K562 (cell line): ENCODE measurements at regions not wholly inside any gene's neighbourhood (a gene's known extent, or its start where the extent isn't known, plus 50 kb on each side); places are given as distances from the start of the nearest gene placed in this dataset.

Experiments used
- ATAC-seq: fragments of 200-7000 bp; cut with Tn5 transposase; 3 replicates; pipeline ENCODE4 v1.9.1; 2020; ENCODE audit warnings: moderate library complexity
- BruUV-seq: library from RNA; stranded (reverse); fragments of 400-500 nt; replicated peaks from 2 replicates; lab custom pipeline; 2021; lab: Mats Ljungman, UMichigan
- CTCF ChIA-PET: fragments of 300-600 bp; formaldehyde crosslinking; extraction: SDS; loops from one replicate; lab custom pipeline; 2021; ENCODE audit warnings: low intra/inter-chr PET ratio; lab: Yijun Ruan, JAX
- POLR2A ChIA-PET: fragments of 300-600, 350-650 bp; sonication (Branson Sonifier 250); formaldehyde crosslinking; extraction: SDS; loops from one replicate; lab custom pipeline; 2021; ENCODE audit warnings: antibody characterized with exemption, inconsistent platforms; lab: Yijun Ruan, JAX
- DNase-seq, 4 experiments: peaks; one replicate each; pipeline versions ENCODE4 v3.0.0 to v3.0.0-alpha.2; 2011 to 2018; ENCODE audit warnings: low spot score in 3 of 4, mixed read lengths in 3 of 4; ENCODE audit errors: extremely low read depth in 1 of 4
- FAIRE-seq: peaks from 2 replicates; lab custom pipeline; 2011; peaks lifted over from hg19 to GRCh38; lab: Jason Lieb, UNC
- H2AFZ ChIP-seq: 2 replicates; pipeline ENCODE4 v1.6.0; 2011; ENCODE audit warnings: low read depth, low read length, control low read depth, inconsistent platforms
- H3K27ac ChIP-seq: fragments of 200-600 bp; 3 replicates; pipeline ENCODE4 v1.8.0; 2011; ENCODE audit warnings: low read depth, mild to moderate bottlenecking, control low read depth, inconsistent platforms, low read length, moderate library complexity, mixed read lengths; ENCODE audit errors: extremely low read depth
- H3K27me3 ChIP-seq, 2 experiments: fragments of 300-600 bp in 1 of 2; 2 replicates in 1 of 2; 3 replicates in 1 of 2; pipeline versions ENCODE4 v1.6.0 to v1.8.0; 2011; ENCODE audit warnings: inconsistent platforms in 2 of 2, low read length in 2 of 2, mild to moderate bottlenecking in 1 of 2, mixed read lengths in 1 of 2, moderate library complexity in 1 of 2; ENCODE audit not compliant: control insufficient read depth in 2 of 2, insufficient read depth in 2 of 2
- H3K36me3 ChIP-seq: fragments of 300-600 bp; 3 replicates; pipeline ENCODE4 v1.8.0; 2011; ENCODE audit warnings: mild to moderate bottlenecking, low read length, inconsistent platforms; ENCODE audit not compliant: control insufficient read depth, insufficient read depth
- H3K4me1 ChIP-seq, 2 experiments: fragments of 200-600 bp in 1 of 2; replicated peaks in 1 of 2; 2 replicates in 1 of 2; 3 replicates in 1 of 2; pipeline versions ENCODE4 v1.5.1 to v1.8.0; 2011; ENCODE audit warnings: inconsistent platforms in 2 of 2, low read length in 2 of 2, mild to moderate bottlenecking in 1 of 2, mixed read lengths in 1 of 2, moderate library complexity in 1 of 2; ENCODE audit not compliant: control insufficient read depth in 2 of 2, insufficient read depth in 2 of 2
- H3K4me2 ChIP-seq: 2 replicates; pipeline ENCODE4 v1.6.1; 2011; ENCODE audit warnings: low read length, control low read depth, inconsistent platforms, mixed read lengths; ENCODE audit not compliant: insufficient read depth
- H3K4me3 ChIP-seq: fragments of 200-600 bp; sonication (generic), shearing (Covaris generic); 2 replicates; pipeline ENCODE4 v1.5.1; 2016; ENCODE audit warnings: control low read depth, inconsistent platforms
- H3K79me2 ChIP-seq: fragments of 200-600 bp; 3 replicates; pipeline ENCODE4 v1.8.0; 2011; ENCODE audit warnings: low read length, inconsistent platforms; ENCODE audit not compliant: control insufficient read depth, insufficient read depth
- H3K9ac ChIP-seq, 2 experiments: 2 replicates each; pipeline versions ENCODE4 v1.6.0 to v1.6.1; 2011; ENCODE audit warnings: low read depth in 2 of 2, low read length in 2 of 2, control low read depth in 1 of 2, inconsistent platforms in 1 of 2, mild to moderate bottlenecking in 1 of 2, mixed read lengths in 1 of 2; ENCODE audit not compliant: insufficient read depth in 1 of 2
- H3K9me1 ChIP-seq: one replicate; pipeline ENCODE4 v1.6.0; 2011; ENCODE audit warnings: inconsistent platforms, mild to moderate bottlenecking, low read length, moderate library complexity; ENCODE audit not compliant: control insufficient read depth, insufficient read depth
- H3K9me3 ChIP-seq: replicated peaks from 2 replicates; pipeline ENCODE4 v1.5.1; 2011; ENCODE audit warnings: low read depth, low read length, inconsistent platforms; ENCODE audit not compliant: control insufficient read depth, insufficient read depth
- H4K20me1 ChIP-seq: replicated peaks from 2 replicates; pipeline ENCODE4 v1.6.1; 2011; ENCODE audit warnings: low read length, inconsistent platforms, mixed read lengths; ENCODE audit not compliant: control insufficient read depth, insufficient read depth
- ARID4B ChIP-seq: sonication (generic); formaldehyde crosslinking; IDR thresholded peaks from 2 replicates; pipeline ENCODE4 v1.8.0; 2022; ENCODE audit warnings: mild to moderate bottlenecking, missing genetic modification reagents
- CREBBP ChIP-seq: IDR thresholded peaks from one replicate; pipeline ENCODE4 v1.6.1; 2012; ENCODE audit warnings: low read depth, mild to moderate bottlenecking, control low read depth, inconsistent platforms, low read length
- DIDO1 ChIP-seq: fragments of 450-650 bp; IDR thresholded peaks from 2 replicates; pipeline ENCODE4 v1.6.1; 2016; ENCODE audit warnings: low read depth, missing biosample characterization, missing genetic modification characterization
- EZH2 ChIP-seq: IDR thresholded peaks from 2 replicates; pipeline ENCODE4 v1.6.1; 2012; ENCODE audit warnings: low read depth, mild to moderate bottlenecking, inconsistent platforms, low read length, borderline replicate concordance
- GABPB2 ChIP-seq: fragments of 250-450 bp; sonication (Bioruptor Pico); conservative IDR thresholded peaks from 2 replicates; pipeline ENCODE4 v1.5.1; 2021; ENCODE audit warnings: mild to moderate bottlenecking
- LCOR ChIP-seq: sonication (generic); formaldehyde crosslinking; IDR thresholded peaks from 2 replicates; pipeline ENCODE4 v1.8.0; 2022; ENCODE audit warnings: mild to moderate bottlenecking, missing genetic modification reagents
- SLC30A9 ChIP-seq: fragments of 250-450 bp; sonication (Bioruptor Pico); IDR thresholded peaks from 2 replicates; pipeline ENCODE4 v1.8.0; 2022; ENCODE audit warnings: mild to moderate bottlenecking, moderate library complexity
- SMAD3 ChIP-seq: fragments of 450-650 bp; formaldehyde crosslinking; conservative IDR thresholded peaks from 2 replicates; pipeline ENCODE4 v1.4.0; 2020; ENCODE audit warnings: mild to moderate bottlenecking
- SNIP1 ChIP-seq: fragments of 450-650 bp; IDR thresholded peaks from 2 replicates; pipeline ENCODE4 v1.7.1; 2017; ENCODE audit warnings: low read depth, mild to moderate bottlenecking
- SP1 ChIP-seq: sonication (generic); formaldehyde crosslinking; IDR thresholded peaks from 2 replicates; pipeline ENCODE4 v1.8.1; 2022; ENCODE audit warnings: mild to moderate bottlenecking, missing genetic modification reagents
- SREBF1 ChIP-seq: fragments of 150-350 bp; IDR thresholded peaks from 2 replicates; pipeline ENCODE4 v1.6.1; 2014; ENCODE audit warnings: antibody characterized with exemption, low read depth, low read length, borderline replicate concordance
- TSC22D4 ChIP-seq: fragments of 450-650 bp; IDR thresholded peaks from 2 replicates; pipeline ENCODE4 v1.6.1; 2016; ENCODE audit warnings: missing genetic modification characterization, missing biosample characterization, control low read depth
- ZNF274 ChIP-seq: IDR thresholded peaks from 2 replicates; pipeline ENCODE4 v1.6.1; 2011; ENCODE audit warnings: low read depth, mild to moderate bottlenecking, low read length, moderate library complexity, borderline replicate concordance
- ZNF384 ChIP-seq: IDR thresholded peaks from 2 replicates; pipeline ENCODE4 v1.6.1; 2012; ENCODE audit warnings: low read depth, low read length, improper control_type of control experiment
- ZNF586 ChIP-seq: fragments of 450-650 bp; formaldehyde crosslinking; conservative IDR thresholded peaks from 2 replicates; pipeline ENCODE4 v1.4.0; 2020; ENCODE audit warnings: mild to moderate bottlenecking, moderate library complexity
- WGBS: fragments of 100-300 bp; shearing (Covaris generic); methylation state at CpG from one replicate; pipeline ENCODE4 v1.1.6; 2016; ENCODE audit warnings: low coverage, mixed read lengths; ENCODE audit not compliant: insufficient coverage; ENCODE audit errors: missing lambda C conversion rate; 5-methylcytosine and 5-hydroxymethylcytosine counted together
- in situ Hi-C: fragments of 300-500 bp; cut with MboI; formaldehyde crosslinking; loops from 4 replicates; pipeline ENCODE4 v1.15.0; 2018; ENCODE audit warnings: inconsistent platforms, mixed read lengths
- intact Hi-C: fragments of 100-400 bp; cut with micrococcal nuclease; formaldehyde crosslinking; loops from 2 replicates; pipeline ENCODE4 v1.14.2; 2022
- TF ChIP-seq, protein P1 (sequence below): fragments of 450-650 bp; formaldehyde crosslinking; IDR thresholded peaks from 2 replicates; pipeline ENCODE4 v1.4.0; 2022; ENCODE audit warnings: missing genetic modification characterization

- no peak overlapping the region for H3K4me2 ChIP-seq
- ATAC-seq (no peak), DNase-seq (no peak), FAIRE-seq (no peak)
- no peaks in the 10 kb centered on the region for H3K27me3 ChIP-seq
- ChIA-PET POLR2A (no interaction called here), CTCF (no interaction called here)
- H2AFZ ChIP-seq, result no peak overlapping the region
- intact Hi-C loops (no loop called here), in situ Hi-C loops (no loop called here)
- H4K20me1 ChIP-seq, result no peaks in the 10 kb centered on the region
- TF ChIP-seq, protein P1, sequence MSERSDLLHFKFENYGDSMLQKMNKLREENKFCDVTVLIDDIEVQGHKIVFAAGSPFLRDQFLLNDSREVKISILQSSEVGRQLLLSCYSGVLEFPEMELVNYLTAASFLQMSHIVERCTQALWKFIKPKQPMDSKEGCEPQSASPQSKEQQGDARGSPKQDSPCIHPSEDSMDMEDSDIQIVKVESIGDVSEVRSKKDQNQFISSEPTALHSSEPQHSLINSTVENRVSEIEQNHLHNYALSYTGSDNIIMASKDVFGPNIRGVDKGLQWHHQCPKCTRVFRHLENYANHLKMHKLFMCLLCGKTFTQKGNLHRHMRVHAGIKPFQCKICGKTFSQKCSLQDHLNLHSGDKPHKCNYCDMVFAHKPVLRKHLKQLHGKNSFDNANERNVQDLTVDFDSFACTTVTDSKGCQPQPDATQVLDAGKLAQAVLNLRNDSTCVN (CRISPR knock-in tag), result no peak
- TF ChIP-seq DIDO1 (tag), result no peak
- no peak for TF ChIP-seq SREBF1
- TF ChIP-seq SP1 (CRISPR knock-in tag), result no peak
- no peak for TF ChIP-seq ARID4B (CRISPR knock-in tag)
- no peak for TF ChIP-seq EZH2
- TF ChIP-seq ZNF274, result no peak
- TF ChIP-seq LCOR (CRISPR knock-in tag), result no peak
- TF ChIP-seq SNIP1, result no peak
- no peak for TF ChIP-seq CREBBP
- no peak for TF ChIP-seq TSC22D4 (tag)
- TF ChIP-seq GABPB2, result no peak
- TF ChIP-seq SLC30A9, result no peak
- TF ChIP-seq ZNF586 (CRISPR knock-in tag), result no peak
- no peak for TF ChIP-seq SMAD3 (CRISPR knock-in tag)
- TF ChIP-seq ZNF384, result no peak
- H3K9ac ChIP-seq, result no peak overlapping the region
- no TSS peak for BruUV-seq
- no peak overlapping the region for H3K4me3 ChIP-seq
- H3K36me3 ChIP-seq, result no peaks in the 10 kb centered on the region
- H3K27ac ChIP-seq, result no peak overlapping the region
- WGBS, result 13% methylated on average over 3 of the region's 3 CpGs
- no peaks in the 10 kb centered on the region for H3K9me1 ChIP-seq
- H3K79me2 ChIP-seq, result no peaks in the 10 kb centered on the region
- H3K4me1 ChIP-seq, result no peaks in the 10 kb centered on the region
- H3K9me3 ChIP-seq, result no peaks in the 10 kb centered on the region
These were observed 234.6 kb downstream of the FMR1NB start for GRCh38 chrX:148215726-148216125.
